ENCODE measurements at regions not wholly inside any gene's neighbourhood (a gene's known extent, or its start where the extent isn't known, plus 50 kb on each side); places are given as distances from the start of the nearest gene placed in this dataset.

DNA sequence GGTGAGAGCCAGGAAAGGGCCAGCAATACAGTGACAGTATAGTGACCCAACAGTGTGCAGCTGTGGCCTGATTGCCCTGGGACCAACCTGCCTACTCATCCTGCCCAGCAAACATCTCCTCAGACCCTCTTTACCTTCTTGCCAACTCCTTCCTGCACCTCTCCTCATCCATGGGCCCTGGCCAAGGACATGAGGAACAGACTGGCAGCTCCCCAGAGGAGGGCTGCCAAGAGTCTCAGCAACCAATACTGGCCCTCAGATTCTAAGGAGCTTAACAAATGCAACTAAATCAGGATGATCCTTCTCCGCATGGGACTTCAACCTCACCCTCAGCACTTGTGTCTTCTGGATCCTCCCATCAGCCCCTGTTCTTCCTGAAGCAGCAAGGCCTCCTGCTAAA lies 77.0 kb downstream of the RPL27A start:
- Histone ChIP-seq H3K4me1 (peaks cover 35% of the 10 kb centered on the region), H3K36me3 (ENCODE audit: control insufficient read depth, insufficient read depth, low read length) (no peaks in the 10 kb centered on the region), H3K27me3 (replicated peaks; ENCODE audit: control insufficient read depth, insufficient read depth, low read length) (no peaks in the 10 kb centered on the region), H3K4me3 (ENCODE audit: low read depth, low read length) (no peak overlapping the region), H3K9me3 (no peaks in the 10 kb centered on the region)
- Mint-ChIP-seq H3K27ac (ENCODE audit: unreplicated experiment) (no peak overlapping the region), H3K4me3 (ENCODE audit: unreplicated experiment) (no peak overlapping the region), H3K9me3 (ENCODE audit: unreplicated experiment) (no peaks in the 10 kb centered on the region), H3K27me3 (ENCODE audit: insufficient read depth, unreplicated experiment) (no peaks in the 10 kb centered on the region), H3K4me1 (ENCODE audit: low read depth, unreplicated experiment) (peaks cover 17% of the 10 kb centered on the region), H3K36me3 (ENCODE audit: insufficient read depth, unreplicated experiment) (peaks cover 6% of the 10 kb centered on the region)
- intact Hi-C loops (cut with micrococcal nuclease; ENCODE audit: unreplicated experiment) = no loop called here
- TF ChIP-seq, protein P1, sequence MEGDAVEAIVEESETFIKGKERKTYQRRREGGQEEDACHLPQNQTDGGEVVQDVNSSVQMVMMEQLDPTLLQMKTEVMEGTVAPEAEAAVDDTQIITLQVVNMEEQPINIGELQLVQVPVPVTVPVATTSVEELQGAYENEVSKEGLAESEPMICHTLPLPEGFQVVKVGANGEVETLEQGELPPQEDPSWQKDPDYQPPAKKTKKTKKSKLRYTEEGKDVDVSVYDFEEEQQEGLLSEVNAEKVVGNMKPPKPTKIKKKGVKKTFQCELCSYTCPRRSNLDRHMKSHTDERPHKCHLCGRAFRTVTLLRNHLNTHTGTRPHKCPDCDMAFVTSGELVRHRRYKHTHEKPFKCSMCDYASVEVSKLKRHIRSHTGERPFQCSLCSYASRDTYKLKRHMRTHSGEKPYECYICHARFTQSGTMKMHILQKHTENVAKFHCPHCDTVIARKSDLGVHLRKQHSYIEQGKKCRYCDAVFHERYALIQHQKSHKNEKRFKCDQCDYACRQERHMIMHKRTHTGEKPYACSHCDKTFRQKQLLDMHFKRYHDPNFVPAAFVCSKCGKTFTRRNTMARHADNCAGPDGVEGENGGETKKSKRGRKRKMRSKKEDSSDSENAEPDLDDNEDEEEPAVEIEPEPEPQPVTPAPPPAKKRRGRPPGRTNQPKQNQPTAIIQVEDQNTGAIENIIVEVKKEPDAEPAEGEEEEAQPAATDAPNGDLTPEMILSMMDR (IDR thresholded peaks at IDR 0.05; ENCODE audit: insufficient read depth in 1 of 2, low read depth in 1 of 2, low read length in 1 of 2, severe bottlenecking in 1 of 2, unreplicated experiment in 1 of 2) = no peak
- CTCF ChIA-PET = no interaction called here
- POLR2A ChIA-PET = no interaction called here
- no peak for DNase-seq
- BruUV-seq (replicated peaks) = no TSS peak

DNA sequence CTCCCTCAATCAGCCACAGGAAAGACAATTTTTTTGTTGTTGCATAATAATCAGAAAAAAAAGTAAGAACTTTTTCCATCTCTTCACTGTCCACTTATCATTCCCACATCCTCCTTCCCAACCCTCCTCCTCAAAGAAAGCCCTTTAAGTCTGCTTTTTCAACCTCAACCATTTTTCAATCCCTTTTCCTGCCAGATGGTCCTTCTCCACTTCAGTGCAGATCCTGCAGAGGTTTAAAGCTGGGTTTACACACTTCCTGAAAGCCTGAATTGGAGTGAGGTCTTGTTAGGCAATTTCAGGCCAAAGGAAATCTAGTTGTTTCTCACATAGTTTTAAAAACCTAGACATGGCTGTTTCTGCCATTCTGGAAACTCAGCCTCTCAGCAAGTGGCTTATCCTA lies 78.3 kb downstream of the RPL27A start:
- Mint-ChIP-seq H3K36me3 (ENCODE audit: insufficient read depth, unreplicated experiment) (no peaks in the 10 kb centered on the region), H3K27me3 (ENCODE audit: insufficient read depth, unreplicated experiment) (no peaks in the 10 kb centered on the region)
- POLR2A ChIA-PET = no interaction called here

DNA sequence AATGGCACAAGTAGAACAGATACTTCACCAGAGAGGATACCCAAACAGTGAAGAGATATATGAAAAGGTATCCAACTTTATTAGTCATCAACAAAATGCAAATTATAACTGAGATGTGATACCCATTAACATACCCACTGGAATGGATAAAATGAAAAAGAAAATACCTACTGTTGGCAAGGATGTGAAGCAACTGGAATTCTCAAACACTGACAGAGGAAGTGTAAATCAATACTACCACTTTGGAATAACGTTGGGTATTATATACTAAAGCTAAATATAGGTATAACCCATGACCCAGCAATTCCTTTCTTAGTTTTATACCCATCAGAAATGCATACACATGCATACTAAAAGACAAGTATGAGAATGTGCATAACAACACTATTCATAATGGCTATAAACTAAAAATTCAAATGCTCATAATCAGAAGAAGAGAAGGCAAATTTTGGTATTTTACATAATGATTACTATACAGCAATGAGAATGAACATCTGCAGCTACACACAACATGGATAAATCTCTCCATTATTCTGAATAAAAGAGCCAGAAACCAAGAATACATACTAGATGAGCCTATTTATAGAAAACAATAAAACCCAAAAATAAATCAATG lies 80.6 kb downstream of the RPL27A start:
- no peak overlapping the region for H3K4me3 Mint-ChIP-seq (ENCODE audit: unreplicated experiment)
- H3K27me3 Mint-ChIP-seq (ENCODE audit: insufficient read depth, unreplicated experiment) = no peaks in the 10 kb centered on the region
- H3K9me3 ChIP-seq = no peaks in the 10 kb centered on the region
- peaks cover 15% of the 10 kb centered on the region for H3K4me1 Mint-ChIP-seq (ENCODE audit: low read depth, unreplicated experiment)
- CTCF ChIA-PET = no interaction called here
- H3K36me3 ChIP-seq (ENCODE audit: control insufficient read depth, insufficient read depth, low read length) = peaks cover 1% of the 10 kb centered on the region; the same call in 1 of the 2 replicates
- DNase-seq = no peak
- no TSS peak for BruUV-seq (replicated peaks)
- POLR2A ChIA-PET = no interaction called here
- no peak overlapping the region for H3K4me3 ChIP-seq (ENCODE audit: low read depth, low read length)
- no peaks in the 10 kb centered on the region for H3K9me3 Mint-ChIP-seq (ENCODE audit: unreplicated experiment)
- no peaks in the 10 kb centered on the region for H3K36me3 Mint-ChIP-seq (ENCODE audit: insufficient read depth, unreplicated experiment)
- H3K27ac Mint-ChIP-seq (ENCODE audit: unreplicated experiment) = no peak overlapping the region
- intact Hi-C loops (cut with micrococcal nuclease; ENCODE audit: unreplicated experiment) = no loop called here
- peaks cover 23% of the 10 kb centered on the region for H3K4me1 ChIP-seq
- TF ChIP-seq, protein P1 (IDR thresholded peaks at IDR 0.05; ENCODE audit: insufficient read depth in 1 of 2, low read depth in 1 of 2, low read length in 1 of 2, severe bottlenecking in 1 of 2, unreplicated experiment in 1 of 2) = no peak
- no peaks in the 10 kb centered on the region for H3K27me3 ChIP-seq (replicated peaks; ENCODE audit: control insufficient read depth, insufficient read depth, low read length)

More for the DNA sequence above, 78.3 kb downstream of the RPL27A start:
- Histone ChIP-seq H3K9me3 (no peaks in the 10 kb centered on the region), H3K4me1 (peaks cover 40% of the 10 kb centered on the region), H3K4me3 (ENCODE audit: low read depth, low read length) (no peak overlapping the region), H3K36me3 (ENCODE audit: control insufficient read depth, insufficient read depth, low read length) (peaks cover 1% of the 10 kb centered on the region; the same call in 1 of the 2 replicates), H3K27me3 (replicated peaks; ENCODE audit: control insufficient read depth, insufficient read depth, low read length) (no peaks in the 10 kb centered on the region)
- no peak for DNase-seq
- Mint-ChIP-seq H3K27ac (ENCODE audit: unreplicated experiment) (no peak overlapping the region), H3K4me3 (ENCODE audit: unreplicated experiment) (no peak overlapping the region), H3K4me1 (ENCODE audit: low read depth, unreplicated experiment) (peaks cover 17% of the 10 kb centered on the region), H3K9me3 (ENCODE audit: unreplicated experiment) (no peaks in the 10 kb centered on the region)
- CTCF ChIA-PET = no interaction called here
- TF ChIP-seq, protein P1 (IDR thresholded peaks at IDR 0.05; ENCODE audit: insufficient read depth in 1 of 2, low read depth in 1 of 2, low read length in 1 of 2, severe bottlenecking in 1 of 2, unreplicated experiment in 1 of 2) = no peak
- intact Hi-C loops (cut with micrococcal nuclease; ENCODE audit: unreplicated experiment) = no loop called here
- no TSS peak for BruUV-seq (replicated peaks)

Data from Caco-2 (cell line).